ENCODE measurements at regions not wholly inside any gene's neighbourhood (a gene's known extent, or its start where the extent isn't known, plus 50 kb on each side); places are given as distances from the start of the nearest gene placed in this dataset.

DNA sequence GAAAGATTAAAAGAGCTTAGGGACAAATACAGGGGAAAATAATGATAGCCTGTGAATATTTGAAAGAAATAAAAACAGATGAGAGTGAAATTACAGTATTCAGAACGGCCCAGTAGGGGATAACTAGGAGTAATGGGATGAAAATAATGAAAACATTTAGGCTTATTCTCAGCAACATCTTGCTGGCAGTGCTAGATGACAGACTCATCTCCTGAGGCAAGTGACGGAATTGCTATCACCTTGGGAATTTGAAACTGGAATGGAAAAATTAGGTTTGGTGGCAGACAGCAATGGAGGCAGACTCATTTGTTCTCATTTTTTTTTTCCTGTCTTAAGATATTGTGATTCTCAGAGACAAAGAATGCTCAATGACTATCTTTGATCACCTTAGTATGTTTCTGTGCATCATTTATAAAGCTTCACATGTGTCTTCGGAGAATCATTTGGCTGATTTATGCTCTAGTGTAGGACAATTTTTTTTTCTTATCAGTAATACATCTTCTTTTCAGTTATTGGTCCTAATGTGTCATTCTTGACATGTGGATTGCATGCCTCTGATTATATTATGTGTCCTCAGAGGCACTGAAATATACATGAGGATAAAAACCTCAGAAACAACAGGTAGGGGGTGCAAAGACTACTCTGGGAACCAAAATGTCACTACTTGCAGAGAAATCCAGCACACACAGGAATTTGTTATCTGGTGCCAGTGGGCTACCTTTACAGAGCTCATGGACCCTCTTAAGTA is 711.7 kb downstream of the EDEM1 start:
- Mint-ChIP-seq H3K4me1 (no peaks in the 10 kb centered on the region), H3K9me3 (no peaks in the 10 kb centered on the region), H3K27ac (no peak overlapping the region), H3K36me3 (ENCODE audit: low read depth) (no peaks in the 10 kb centered on the region), H3K27me3 (ENCODE audit: insufficient read depth) (no peaks in the 10 kb centered on the region), H3K4me3 (no peak overlapping the region)
- Histone ChIP-seq H3K27me3 (ENCODE audit: control insufficient read depth, insufficient read depth, low read length, poor library complexity, severe bottlenecking) (no peaks in the 10 kb centered on the region), H3K9ac (ENCODE audit: extremely low read depth, low read length, poor library complexity, severe bottlenecking) (no peak overlapping the region), H3K36me3 (ENCODE audit: control insufficient read depth, insufficient read depth, low read length) (no peaks in the 10 kb centered on the region), H3K4me1 (ENCODE audit: control insufficient read depth, insufficient read depth, low read length) (no peaks in the 10 kb centered on the region), H3K4me3 (ENCODE audit: low read length) (no peak overlapping the region), H3K27ac (ENCODE audit: low read depth, low read length) (no peak overlapping the region), H3K9me3 (ENCODE audit: control insufficient read depth, low read length) (no peaks in the 10 kb centered on the region)
- TF ChIP-seq CTCF (conservative IDR thresholded peaks at IDR 0.05) = no peak
- WGBS, 2 experiments (ENCODE audit: insufficient coverage in 1 of 2, insufficient read length in 1 of 2) = 83 to 93% methylated on average over 2 to 3 of the region's 3 CpGs
- DNase-seq = no peak

GRCh38 chr3:5917932-5918331 is 730.4 kb downstream of the EDEM1 start:
- Histone ChIP-seq H3K36me3 (ENCODE audit: control insufficient read depth, insufficient read depth, low read length) (no peaks in the 10 kb centered on the region), H3K4me1 (ENCODE audit: control insufficient read depth, insufficient read depth, low read length) (no peaks in the 10 kb centered on the region), H3K9me3 (ENCODE audit: control insufficient read depth, low read length) (no peaks in the 10 kb centered on the region), H3K4me3 (ENCODE audit: low read length) (no peak overlapping the region), H3K27ac (ENCODE audit: low read depth, low read length) (no peak overlapping the region), H3K27me3 (ENCODE audit: control insufficient read depth, insufficient read depth, low read length, poor library complexity, severe bottlenecking) (no peaks in the 10 kb centered on the region), H3K9ac (ENCODE audit: extremely low read depth, low read length, poor library complexity, severe bottlenecking) (no peak overlapping the region)
- no peak overlapping the region for H3K4me3 Mint-ChIP-seq
- TF ChIP-seq CTCF (conservative IDR thresholded peaks at IDR 0.05) = no peak
- no peak overlapping the region for H3K27ac Mint-ChIP-seq
- H3K27me3 Mint-ChIP-seq (ENCODE audit: insufficient read depth) = no peaks in the 10 kb centered on the region
- H3K4me1 Mint-ChIP-seq = no peaks in the 10 kb centered on the region
- DNase-seq = no peak
- H3K36me3 Mint-ChIP-seq (ENCODE audit: low read depth) = no peaks in the 10 kb centered on the region
- peaks cover 1% of the 10 kb centered on the region for H3K9me3 Mint-ChIP-seq
- 82 to 93% methylated on average over 4 to 9 of the region's 9 CpGs for WGBS, 2 experiments (ENCODE audit: insufficient coverage in 1 of 2, insufficient read length in 1 of 2)

DNA sequence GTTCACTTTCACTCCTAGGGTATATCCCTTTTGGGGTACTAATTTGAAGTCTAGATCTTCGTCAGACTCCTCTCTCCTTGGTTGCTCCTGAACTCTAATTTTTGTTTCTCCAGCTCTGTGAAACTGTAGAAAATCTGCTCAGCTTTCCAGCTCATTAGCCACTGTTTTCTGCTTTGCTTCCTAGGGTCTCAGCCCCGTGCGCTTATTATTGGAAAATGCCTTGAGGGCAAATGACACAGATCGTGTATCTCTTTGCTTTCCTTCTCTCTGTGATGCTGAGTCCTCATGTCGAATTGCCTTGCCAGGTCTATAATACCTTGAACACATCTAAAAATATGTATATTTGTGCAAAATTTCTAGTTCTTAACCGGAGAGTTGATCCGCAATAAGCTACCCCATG is 731.1 kb downstream of the EDEM1 start:
- Histone ChIP-seq H3K27me3 (ENCODE audit: control insufficient read depth, insufficient read depth, low read length, poor library complexity, severe bottlenecking) (no peaks in the 10 kb centered on the region), H3K27ac (ENCODE audit: low read depth, low read length) (no peak overlapping the region), H3K9ac (ENCODE audit: extremely low read depth, low read length, poor library complexity, severe bottlenecking) (no peak overlapping the region), H3K9me3 (ENCODE audit: control insufficient read depth, low read length) (no peaks in the 10 kb centered on the region), H3K4me1 (ENCODE audit: control insufficient read depth, insufficient read depth, low read length) (no peaks in the 10 kb centered on the region), H3K4me3 (ENCODE audit: low read length) (no peak overlapping the region), H3K36me3 (ENCODE audit: control insufficient read depth, insufficient read depth, low read length) (no peaks in the 10 kb centered on the region)
- Mint-ChIP-seq H3K4me3 (no peak overlapping the region), H3K36me3 (ENCODE audit: low read depth) (no peaks in the 10 kb centered on the region), H3K4me1 (no peaks in the 10 kb centered on the region), H3K27me3 (ENCODE audit: insufficient read depth) (no peaks in the 10 kb centered on the region), H3K9me3 (peaks cover 1% of the 10 kb centered on the region), H3K27ac (no peak overlapping the region)
- 82 to 87% methylated on average over 5 to 7 of the region's 7 CpGs for WGBS, 2 experiments (ENCODE audit: insufficient coverage in 1 of 2, insufficient read length in 1 of 2)
- no peak for DNase-seq
- TF ChIP-seq CTCF (conservative IDR thresholded peaks at IDR 0.05) = no peak

All from endodermal cell (in vitro differentiated cells).